Vagina (tissue), 2 donors: ENCODE measurements at regions not wholly inside any gene's neighbourhood (a gene's known extent, or its start where the extent isn't known, plus 50 kb on each side); places are given as distances from the start of the nearest gene placed in this dataset.

Experiments used
- POLR2A ChIP-seq, 2 donors: fragments of 450-650 bp; IDR thresholded peaks; one replicate each; pipeline ENCODE4 v1.6.1; 2017; ENCODE audit warnings: antibody characterized with exemption in 2 of 2, mild to moderate bottlenecking in 2 of 2, moderate library complexity in 2 of 2
- POLR2AphosphoS5 ChIP-seq, 2 donors: sonication (generic); formaldehyde crosslinking; IDR thresholded peaks; one replicate each; pipeline ENCODE4 v1.9.0; 2017; ENCODE audit warnings: antibody characterized with exemption in 2 of 2, mild to moderate bottlenecking in 2 of 2, low read depth in 1 of 2; ENCODE audit not compliant: insufficient read depth in 1 of 2
- TF ChIP-seq, protein P1 (sequence below), 3 experiments: fragments of 450-650 bp in 2 of 3; fragments of 200-600 bp in 1 of 3; sonication (generic) in 1 of 3; IDR thresholded peaks; one replicate each; pipeline ENCODE4 v1.5.1; 2017 to 2019; ENCODE audit warnings: antibody characterized with exemption in 3 of 3, mild to moderate bottlenecking in 2 of 3, moderate library complexity in 2 of 3

DNA sequence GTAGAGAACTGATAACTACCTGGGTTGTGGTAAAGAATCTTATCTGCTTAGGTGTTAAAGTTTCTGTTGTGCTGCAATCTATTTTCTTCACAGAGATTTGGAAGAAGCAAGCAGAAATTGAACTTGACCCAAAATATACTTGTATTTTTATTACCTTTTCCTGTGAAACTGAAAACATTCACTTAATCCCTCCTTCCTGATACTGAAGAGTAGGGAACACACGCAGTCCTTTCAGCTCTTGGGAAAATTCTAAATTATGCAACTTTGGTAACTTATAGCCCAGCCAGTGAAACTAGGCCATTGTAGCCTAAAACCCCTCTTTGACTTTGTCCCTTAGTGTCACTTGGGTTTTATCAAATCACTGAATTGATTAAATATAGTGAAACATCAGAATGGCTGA lies 128.4 kb upstream of the MEIS1 start:
- TF ChIP-seq, protein P1, sequence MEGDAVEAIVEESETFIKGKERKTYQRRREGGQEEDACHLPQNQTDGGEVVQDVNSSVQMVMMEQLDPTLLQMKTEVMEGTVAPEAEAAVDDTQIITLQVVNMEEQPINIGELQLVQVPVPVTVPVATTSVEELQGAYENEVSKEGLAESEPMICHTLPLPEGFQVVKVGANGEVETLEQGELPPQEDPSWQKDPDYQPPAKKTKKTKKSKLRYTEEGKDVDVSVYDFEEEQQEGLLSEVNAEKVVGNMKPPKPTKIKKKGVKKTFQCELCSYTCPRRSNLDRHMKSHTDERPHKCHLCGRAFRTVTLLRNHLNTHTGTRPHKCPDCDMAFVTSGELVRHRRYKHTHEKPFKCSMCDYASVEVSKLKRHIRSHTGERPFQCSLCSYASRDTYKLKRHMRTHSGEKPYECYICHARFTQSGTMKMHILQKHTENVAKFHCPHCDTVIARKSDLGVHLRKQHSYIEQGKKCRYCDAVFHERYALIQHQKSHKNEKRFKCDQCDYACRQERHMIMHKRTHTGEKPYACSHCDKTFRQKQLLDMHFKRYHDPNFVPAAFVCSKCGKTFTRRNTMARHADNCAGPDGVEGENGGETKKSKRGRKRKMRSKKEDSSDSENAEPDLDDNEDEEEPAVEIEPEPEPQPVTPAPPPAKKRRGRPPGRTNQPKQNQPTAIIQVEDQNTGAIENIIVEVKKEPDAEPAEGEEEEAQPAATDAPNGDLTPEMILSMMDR (IDR thresholded peaks at IDR 0.05) = no peak
- no peak for TF ChIP-seq POLR2A (IDR thresholded peaks at IDR 0.05)
- TF ChIP-seq POLR2AphosphoS5 (IDR thresholded peaks at IDR 0.05; ENCODE audit: insufficient read depth in 1 of 2, low read depth in 1 of 2) = no peak
